ENCODE measurements at regions not wholly inside any gene's neighbourhood (a gene's known extent, or its start where the extent isn't known, plus 50 kb on each side); places are given as distances from the start of the nearest gene placed in this dataset.

GRCh38 chr6:14047151-14047740, 70.3 kb upstream of the CD83 start:
- FAIRE-seq = no peak
- no peak for TF ChIP-seq PAX5 (IDR thresholded peaks at IDR 0.05; ENCODE audit: insufficient read depth, low read length, severe bottlenecking)
- no peak for TF ChIP-seq POLR2AphosphoS5 (IDR thresholded peaks at IDR 0.05; ENCODE audit: low read depth, low read length)
- no peak for TF ChIP-seq TAF1 (IDR thresholded peaks at IDR 0.05; ENCODE audit: low read depth, low read length)
- TF ChIP-seq POU2F2 (IDR thresholded peaks at IDR 0.05; ENCODE audit: low read depth, low read length) = no peak
- TF ChIP-seq POLR2A (IDR thresholded peaks at IDR 0.05; ENCODE audit: low read depth, low read length) = no peak
- no peak for TF ChIP-seq SPI1 (IDR thresholded peaks at IDR 0.05; ENCODE audit: low read depth, low read length)
- DNase-seq (ENCODE audit: insufficient read length, low spot score) = no peak

GRCh38 chr6:14048837-14049236, 68.7 kb upstream of the CD83 start:
- DNase-seq (ENCODE audit: insufficient read length, low spot score) = no peak
- TF ChIP-seq SPI1 (IDR thresholded peaks at IDR 0.05; ENCODE audit: low read depth, low read length) = no peak
- TF ChIP-seq PAX5 (IDR thresholded peaks at IDR 0.05; ENCODE audit: insufficient read depth, low read length, severe bottlenecking) = no peak
- no peak for TF ChIP-seq TAF1 (IDR thresholded peaks at IDR 0.05; ENCODE audit: low read depth, low read length)
- TF ChIP-seq POLR2A (IDR thresholded peaks at IDR 0.05; ENCODE audit: low read depth, low read length) = no peak
- TF ChIP-seq POU2F2 (IDR thresholded peaks at IDR 0.05; ENCODE audit: low read depth, low read length) = no peak
- TF ChIP-seq POLR2AphosphoS5 (IDR thresholded peaks at IDR 0.05; ENCODE audit: low read depth, low read length) = no peak

DNA sequence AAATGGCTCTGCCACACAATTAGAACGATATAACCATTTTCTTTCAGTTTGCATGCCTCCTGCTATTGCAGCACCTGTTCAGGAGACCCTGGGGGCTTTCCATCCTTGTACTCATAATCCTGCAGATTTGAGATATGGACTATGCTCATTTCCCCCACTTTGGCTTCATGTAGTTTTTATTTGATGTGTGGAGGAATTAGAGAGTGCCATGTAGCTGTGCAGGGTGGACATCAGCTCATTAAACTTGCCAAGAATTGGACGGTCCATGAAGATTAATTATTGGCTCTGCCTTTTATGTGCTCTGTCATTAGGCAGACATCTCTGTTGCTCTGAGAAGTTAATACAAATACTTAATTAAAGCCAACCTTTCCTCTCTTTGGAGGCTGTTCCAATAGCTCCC, 66.2 kb upstream of the CD83 start:
- DNase-seq (ENCODE audit: insufficient read length, low spot score) = no peak
- TF ChIP-seq POLR2AphosphoS5 (IDR thresholded peaks at IDR 0.05; ENCODE audit: low read depth, low read length) (no peak), TAF1 (IDR thresholded peaks at IDR 0.05; ENCODE audit: low read depth, low read length) (no peak), SPI1 (IDR thresholded peaks at IDR 0.05; ENCODE audit: low read depth, low read length) (no peak), POU2F2 (IDR thresholded peaks at IDR 0.05; ENCODE audit: low read depth, low read length) (no peak), POLR2A (IDR thresholded peaks at IDR 0.05; ENCODE audit: low read depth, low read length) (no peak), PAX5 (IDR thresholded peaks at IDR 0.05; ENCODE audit: insufficient read depth, low read length, severe bottlenecking) (no peak)
- no peak for FAIRE-seq

More at GRCh38 chr6:14048837-14049236, 68.7 kb upstream of the CD83 start:
- no peak for FAIRE-seq

- DNase-seq (ENCODE audit: insufficient read length, low spot score) (no peak), FAIRE-seq (no peak)
- no peak for TF ChIP-seq POLR2A (IDR thresholded peaks at IDR 0.05; ENCODE audit: low read depth, low read length)
- TF ChIP-seq SPI1 (IDR thresholded peaks at IDR 0.05; ENCODE audit: low read depth, low read length) = no peak
- TF ChIP-seq POU2F2 (IDR thresholded peaks at IDR 0.05; ENCODE audit: low read depth, low read length) = no peak
- no peak for TF ChIP-seq POLR2AphosphoS5 (IDR thresholded peaks at IDR 0.05; ENCODE audit: low read depth, low read length)
Measured at GRCh38 chr6:14053811-14054210, 63.8 kb upstream of the CD83 start.

DNA sequence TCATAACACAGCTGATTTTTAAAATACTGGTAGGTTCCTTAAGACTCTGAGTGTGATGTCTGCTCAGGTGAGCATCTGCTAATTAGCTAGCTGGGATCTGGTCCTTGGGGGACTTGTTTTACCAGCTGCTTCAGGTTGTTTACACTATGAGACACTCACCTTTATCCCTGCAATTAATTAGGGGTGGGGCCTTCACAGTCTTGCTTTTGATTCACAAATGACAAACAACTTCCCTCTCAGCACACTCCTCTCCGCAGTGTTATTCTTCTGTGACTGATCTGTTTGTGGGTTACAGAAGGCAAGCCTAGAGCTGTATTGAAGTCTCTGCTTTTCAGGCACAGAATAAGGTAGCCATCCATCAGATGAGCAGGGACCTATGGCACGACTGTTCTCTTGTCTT, 62.0 kb upstream of the CD83 start:
- FAIRE-seq (no peak), DNase-seq (ENCODE audit: insufficient read length, low spot score) (no peak)
- TF ChIP-seq SPI1 (IDR thresholded peaks at IDR 0.05; ENCODE audit: low read depth, low read length) (no peak), POLR2A (IDR thresholded peaks at IDR 0.05; ENCODE audit: low read depth, low read length) (no peak), TAF1 (IDR thresholded peaks at IDR 0.05; ENCODE audit: low read depth, low read length) (no peak), POLR2AphosphoS5 (IDR thresholded peaks at IDR 0.05; ENCODE audit: low read depth, low read length) (no peak), POU2F2 (IDR thresholded peaks at IDR 0.05; ENCODE audit: low read depth, low read length) (no peak), PAX5 (IDR thresholded peaks at IDR 0.05; ENCODE audit: insufficient read depth, low read length, severe bottlenecking) (no peak)

- no peak for FAIRE-seq
- TF ChIP-seq POU2F2 (IDR thresholded peaks at IDR 0.05; ENCODE audit: low read depth, low read length) (no peak), SPI1 (IDR thresholded peaks at IDR 0.05; ENCODE audit: low read depth, low read length) (no peak), PAX5 (IDR thresholded peaks at IDR 0.05; ENCODE audit: insufficient read depth, low read length, severe bottlenecking) (no peak), POLR2AphosphoS5 (IDR thresholded peaks at IDR 0.05; ENCODE audit: low read depth, low read length) (no peak)
- DNase-seq (ENCODE audit: insufficient read length, low spot score) = no peak
Measured at GRCh38 chr6:14058029-14058695, 59.4 kb upstream of the CD83 start.

DNA sequence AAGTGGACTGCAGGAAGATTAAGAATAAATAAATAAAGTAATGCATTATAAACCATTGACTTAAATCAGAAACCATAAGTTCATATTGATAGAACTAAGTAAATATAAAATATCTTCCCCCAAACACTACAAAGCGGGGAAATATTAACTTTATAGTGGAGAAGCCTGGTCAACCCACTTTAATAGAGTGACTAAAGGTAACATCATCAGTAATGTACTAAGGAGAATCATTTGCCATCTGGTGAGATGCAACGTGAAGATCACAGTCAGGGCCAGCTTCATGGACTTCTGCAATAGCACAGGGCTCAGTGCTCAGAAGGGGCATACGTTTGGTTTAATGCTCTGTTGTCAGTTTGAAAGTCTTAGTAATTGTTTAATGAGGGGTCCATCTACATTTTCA, 58.8 kb upstream of the CD83 start:
- FAIRE-seq (no peak), DNase-seq (ENCODE audit: insufficient read length, low spot score) (no peak)
- TF ChIP-seq TAF1 (IDR thresholded peaks at IDR 0.05; ENCODE audit: low read depth, low read length) = no peak
- TF ChIP-seq POLR2A (IDR thresholded peaks at IDR 0.05; ENCODE audit: low read depth, low read length) = no peak
- no peak for TF ChIP-seq PAX5 (IDR thresholded peaks at IDR 0.05; ENCODE audit: insufficient read depth, low read length, severe bottlenecking)
- no peak for TF ChIP-seq POU2F2 (IDR thresholded peaks at IDR 0.05; ENCODE audit: low read depth, low read length)
- no peak for TF ChIP-seq POLR2AphosphoS5 (IDR thresholded peaks at IDR 0.05; ENCODE audit: low read depth, low read length)
- no peak for TF ChIP-seq SPI1 (IDR thresholded peaks at IDR 0.05; ENCODE audit: low read depth, low read length)

- no peak for FAIRE-seq
- no peak for TF ChIP-seq TAF1 (IDR thresholded peaks at IDR 0.05; ENCODE audit: low read depth, low read length)
- TF ChIP-seq PAX5 (IDR thresholded peaks at IDR 0.05; ENCODE audit: insufficient read depth, low read length, severe bottlenecking) = no peak
- TF ChIP-seq POLR2AphosphoS5 (IDR thresholded peaks at IDR 0.05; ENCODE audit: low read depth, low read length) = no peak
- TF ChIP-seq POU2F2 (IDR thresholded peaks at IDR 0.05; ENCODE audit: low read depth, low read length) = no peak
- TF ChIP-seq SPI1 (IDR thresholded peaks at IDR 0.05; ENCODE audit: low read depth, low read length) = no peak
- no peak for TF ChIP-seq POLR2A (IDR thresholded peaks at IDR 0.05; ENCODE audit: low read depth, low read length)
- no peak for DNase-seq (ENCODE audit: insufficient read length, low spot score)
Measured at GRCh38 chr6:14059791-14060436, 57.7 kb upstream of the CD83 start.

DNA sequence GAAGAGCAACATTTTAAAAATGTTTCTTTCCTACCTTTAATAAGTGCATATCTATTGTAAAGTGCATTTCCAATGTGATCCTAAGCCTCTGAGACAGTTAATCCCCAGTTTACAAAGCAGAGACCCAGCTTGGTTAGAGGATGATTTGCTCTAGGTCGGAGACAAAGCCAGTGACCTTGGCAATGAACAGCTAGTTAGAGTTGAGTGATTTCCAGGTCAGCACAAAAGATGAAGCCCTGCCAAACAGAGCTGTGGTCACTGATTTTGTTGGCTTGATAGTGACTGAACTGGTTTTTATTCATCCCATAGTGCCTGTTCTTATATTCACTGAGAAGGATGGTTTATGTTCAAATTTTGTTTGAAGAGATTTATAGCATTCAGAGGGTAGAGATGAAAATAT, 56.6 kb upstream of the CD83 start:
- TF ChIP-seq POU2F2 (IDR thresholded peaks at IDR 0.05; ENCODE audit: low read depth, low read length) = no peak
- TF ChIP-seq POLR2A (IDR thresholded peaks at IDR 0.05; ENCODE audit: low read depth, low read length) = no peak
- TF ChIP-seq POLR2AphosphoS5 (IDR thresholded peaks at IDR 0.05; ENCODE audit: low read depth, low read length) = no peak
- TF ChIP-seq PAX5 (IDR thresholded peaks at IDR 0.05; ENCODE audit: insufficient read depth, low read length, severe bottlenecking) = no peak
- no peak for TF ChIP-seq SPI1 (IDR thresholded peaks at IDR 0.05; ENCODE audit: low read depth, low read length)
- no peak for TF ChIP-seq TAF1 (IDR thresholded peaks at IDR 0.05; ENCODE audit: low read depth, low read length)
- FAIRE-seq (no peak), DNase-seq (ENCODE audit: insufficient read length, low spot score) (no peak)
